MM.1S (cell line): ENCODE measurements at regions not wholly inside any gene's neighbourhood (a gene's known extent, or its start where the extent isn't known, plus 50 kb on each side); places are given as distances from the start of the nearest gene placed in this dataset.

ENCODE experiments used
- CTCF ChIP-seq: fragments of 300-600 bp; sonication (generic); IDR thresholded peaks from 2 replicates; pipeline ENCODE4 v1.5.1; 2016; ENCODE audit warnings: antibody characterized with exemption, low read length, mixed read lengths
- EZH2 ChIP-seq: fragments of 300-600 bp; sonication (generic); optimal IDR thresholded peaks from 2 replicates; pipeline ENCODE3; 2017; ENCODE audit warnings: low read depth, mild to moderate bottlenecking, antibody characterized with exemption, low read length, mixed read lengths
- EZH2phosphoT487 ChIP-seq: fragments of 300-600 bp; sonication (generic); IDR thresholded peaks from 2 replicates; pipeline ENCODE4 v1.6.1; 2018; ENCODE audit warnings: antibody characterized with exemption, low read length

GRCh38 chr6:21352131-21352530, 241.4 kb upstream of the SOX4 start:
- TF ChIP-seq CTCF (no peak), EZH2 (no peak), EZH2phosphoT487 (no peak)
